GM12874 (cell line): ENCODE measurements at regions not wholly inside any gene's neighbourhood (a gene's known extent, or its start where the extent isn't known, plus 50 kb on each side); places are given as distances from the start of the nearest gene placed in this dataset.

ENCODE experiments used
- TF ChIP-seq, protein P1 (sequence below): IDR thresholded peaks from 2 replicates; pipeline ENCODE4 v1.5.1; 2011; ENCODE audit warnings: low read depth, mild to moderate bottlenecking, control low read depth, low read length, moderate library complexity; ENCODE audit not compliant: insufficient read depth

DNA sequence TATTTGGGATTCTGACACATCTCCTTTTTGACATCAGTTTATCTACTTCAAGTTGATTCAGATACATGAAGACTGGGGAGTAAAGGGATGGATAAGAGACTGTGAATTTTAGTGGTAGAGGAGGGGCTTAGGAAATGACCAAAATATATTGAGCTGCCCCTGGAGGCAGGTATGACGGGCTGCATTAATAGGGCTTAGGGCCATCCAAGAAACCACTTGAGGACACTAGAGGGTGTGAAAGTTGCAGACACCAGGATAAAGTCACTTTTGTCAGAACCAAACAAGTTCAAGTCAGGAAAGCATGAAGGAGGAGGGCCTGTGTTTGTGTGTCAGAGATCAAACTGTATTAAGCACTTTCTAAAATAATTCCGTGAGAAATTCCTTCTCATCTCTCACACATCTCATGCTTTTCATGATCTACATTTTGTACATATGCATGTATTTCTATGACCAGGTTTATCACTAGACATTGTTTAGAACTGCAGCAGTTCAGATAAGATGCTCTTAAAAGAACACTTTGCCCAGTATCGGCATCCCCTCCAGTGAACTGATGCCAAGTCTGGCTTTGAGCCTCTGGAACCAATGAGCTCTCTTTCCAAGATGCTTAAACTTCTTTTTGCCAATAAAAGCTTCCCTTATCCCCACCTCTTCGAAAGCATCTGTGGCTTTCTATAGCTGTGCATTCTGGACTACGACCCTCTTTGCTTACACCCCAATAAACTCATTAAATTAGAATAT, 136.9 kb downstream of the SLC38A1 start:
- TF ChIP-seq, protein P1, sequence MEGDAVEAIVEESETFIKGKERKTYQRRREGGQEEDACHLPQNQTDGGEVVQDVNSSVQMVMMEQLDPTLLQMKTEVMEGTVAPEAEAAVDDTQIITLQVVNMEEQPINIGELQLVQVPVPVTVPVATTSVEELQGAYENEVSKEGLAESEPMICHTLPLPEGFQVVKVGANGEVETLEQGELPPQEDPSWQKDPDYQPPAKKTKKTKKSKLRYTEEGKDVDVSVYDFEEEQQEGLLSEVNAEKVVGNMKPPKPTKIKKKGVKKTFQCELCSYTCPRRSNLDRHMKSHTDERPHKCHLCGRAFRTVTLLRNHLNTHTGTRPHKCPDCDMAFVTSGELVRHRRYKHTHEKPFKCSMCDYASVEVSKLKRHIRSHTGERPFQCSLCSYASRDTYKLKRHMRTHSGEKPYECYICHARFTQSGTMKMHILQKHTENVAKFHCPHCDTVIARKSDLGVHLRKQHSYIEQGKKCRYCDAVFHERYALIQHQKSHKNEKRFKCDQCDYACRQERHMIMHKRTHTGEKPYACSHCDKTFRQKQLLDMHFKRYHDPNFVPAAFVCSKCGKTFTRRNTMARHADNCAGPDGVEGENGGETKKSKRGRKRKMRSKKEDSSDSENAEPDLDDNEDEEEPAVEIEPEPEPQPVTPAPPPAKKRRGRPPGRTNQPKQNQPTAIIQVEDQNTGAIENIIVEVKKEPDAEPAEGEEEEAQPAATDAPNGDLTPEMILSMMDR, result peak; percentile 33

DNA sequence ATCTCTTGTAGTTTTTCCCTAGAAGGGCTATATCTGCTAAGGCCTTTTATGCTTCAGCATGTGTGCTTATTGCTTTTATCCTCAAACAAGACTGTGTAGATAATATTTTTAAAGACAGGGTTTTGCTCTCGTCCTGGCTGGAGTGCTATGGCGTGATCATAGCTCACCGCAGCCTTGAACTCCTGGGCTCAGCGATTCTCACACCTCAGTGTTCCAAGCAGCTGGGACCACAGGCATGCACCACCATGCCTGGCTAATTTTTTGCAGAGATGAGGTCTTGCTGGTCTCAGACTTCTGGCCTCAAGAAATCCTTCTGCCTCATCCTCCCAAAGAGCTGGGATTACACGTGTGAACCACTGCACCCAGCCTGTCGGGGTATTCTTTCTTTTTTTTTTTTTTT, 137.3 kb upstream of the SCAF11 start:
- TF ChIP-seq, protein P1, result no peak

DNA sequence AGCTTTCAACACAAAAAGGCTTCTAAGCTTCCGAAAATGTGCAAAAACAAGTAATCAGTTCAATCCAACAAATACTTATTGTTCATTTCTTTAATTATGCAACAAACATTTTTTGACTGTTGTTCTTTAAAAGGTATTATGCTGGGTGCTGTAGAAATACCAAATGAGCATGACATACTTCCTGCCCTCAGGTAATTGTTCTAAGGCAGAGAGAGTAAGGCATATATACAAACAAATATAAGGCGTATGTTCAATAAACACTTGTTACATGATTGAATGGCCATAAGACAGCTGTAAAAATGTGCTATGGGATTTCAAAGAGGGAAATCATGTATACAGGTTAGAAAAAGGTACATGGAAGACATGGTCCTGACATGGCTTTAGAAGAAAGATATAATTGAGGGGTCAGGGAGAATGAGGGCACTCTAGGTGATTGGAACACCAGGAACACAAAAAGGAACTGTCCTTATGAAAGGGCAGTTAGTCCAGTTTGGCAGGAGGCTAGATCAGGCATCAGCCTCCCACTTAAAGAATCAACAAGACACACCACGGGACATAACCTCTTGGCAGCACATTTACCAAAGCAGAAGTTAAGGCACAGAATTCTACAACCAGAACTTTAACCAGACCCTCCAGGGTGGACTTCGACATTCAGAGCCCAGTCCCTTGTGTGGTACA, 135.8 kb upstream of the SCAF11 start:
- TF ChIP-seq, protein P1, result no peak

DNA sequence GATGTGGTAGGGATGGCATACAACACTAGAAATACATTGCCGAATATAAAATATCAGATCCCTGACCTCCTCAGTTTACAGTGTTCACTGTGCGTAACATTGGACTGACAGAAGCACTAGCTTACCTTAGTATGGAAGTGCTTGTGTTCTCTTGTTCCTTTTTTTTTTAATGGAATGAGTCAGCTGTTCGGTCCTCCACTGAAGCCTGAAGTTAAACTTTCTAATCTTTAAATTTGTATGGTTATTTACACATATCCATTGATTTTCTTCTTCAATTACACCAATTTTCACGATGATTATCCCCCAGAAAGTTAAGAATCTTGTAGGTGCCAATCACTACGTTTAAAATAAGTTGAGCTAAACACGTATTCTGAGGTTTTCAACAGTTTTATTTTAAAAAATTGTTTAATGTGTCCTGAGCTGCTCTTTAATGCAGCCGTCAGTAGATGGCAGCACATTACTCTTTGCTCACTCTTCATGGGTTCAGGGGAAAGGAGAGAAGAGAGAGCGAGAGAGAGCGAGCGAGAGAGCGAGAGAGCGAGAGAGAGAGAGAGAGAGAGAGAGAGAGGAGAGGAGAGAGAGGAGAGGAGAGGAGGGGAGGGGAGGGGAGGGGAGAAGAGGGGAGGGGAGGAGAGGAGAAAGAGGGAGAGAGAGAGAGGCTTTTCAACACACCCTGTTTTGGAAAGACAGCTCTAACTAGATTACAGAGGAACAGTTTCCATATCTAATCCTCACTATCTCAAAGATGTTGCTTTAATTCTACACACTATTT, 134.7 kb upstream of the SCAF11 start:
- TF ChIP-seq, protein P1, result peak; percentile 52; the same call in 1 of the 2 replicates

DNA sequence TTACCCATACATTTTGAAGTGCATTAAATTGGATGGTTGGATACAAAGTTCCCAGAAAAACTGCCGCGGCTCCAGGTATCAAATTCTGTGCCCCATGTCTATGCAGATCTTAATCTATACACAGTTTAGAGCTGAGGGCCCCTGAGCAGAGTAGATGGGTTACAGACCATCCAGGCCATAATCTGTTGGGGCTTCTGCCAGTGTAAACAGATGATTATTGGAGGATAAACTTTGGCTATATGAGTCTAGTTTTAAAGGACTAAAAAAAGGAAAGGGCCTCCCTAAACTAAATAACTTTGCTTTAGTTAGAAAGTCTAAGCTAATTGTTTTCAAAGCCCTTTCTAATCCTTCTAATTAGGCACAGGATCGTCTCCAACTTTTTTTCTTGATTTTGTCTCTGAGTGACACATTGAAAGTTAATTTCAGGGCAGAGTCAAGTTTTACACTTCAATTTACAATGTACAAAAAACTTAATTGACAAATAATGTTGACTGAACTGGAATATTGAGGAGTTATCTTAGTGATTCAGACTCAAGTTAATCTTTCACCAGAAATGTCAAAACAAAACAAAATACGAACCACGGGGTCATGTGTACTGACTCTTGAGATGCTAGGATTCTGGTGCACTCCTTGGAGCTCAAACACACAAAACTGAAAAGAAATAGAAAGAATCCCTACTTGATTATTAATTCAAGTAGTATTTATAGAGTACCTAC, 133.9 kb upstream of the SCAF11 start:
- TF ChIP-seq, protein P1, result no peak

DNA sequence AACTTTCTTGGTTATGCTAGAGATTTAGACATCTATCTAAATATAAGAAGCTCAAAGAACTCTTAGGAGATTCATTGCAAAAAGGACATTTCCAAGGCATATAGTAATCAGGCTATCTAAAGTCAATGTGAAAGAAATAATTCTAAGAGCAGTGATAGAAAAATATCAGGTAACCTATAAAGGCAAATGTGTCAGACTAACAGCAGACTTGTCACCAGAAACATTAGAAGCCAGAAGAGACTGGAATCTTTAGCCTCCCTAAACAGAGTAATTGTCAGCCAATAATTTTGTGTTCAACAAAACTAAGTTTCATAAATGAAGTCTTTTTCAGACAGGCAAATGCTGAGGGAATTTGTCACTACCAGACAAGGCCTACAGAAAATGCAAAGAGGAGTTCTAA, 122.0 kb upstream of the SCAF11 start:
- TF ChIP-seq, protein P1, result no peak

DNA sequence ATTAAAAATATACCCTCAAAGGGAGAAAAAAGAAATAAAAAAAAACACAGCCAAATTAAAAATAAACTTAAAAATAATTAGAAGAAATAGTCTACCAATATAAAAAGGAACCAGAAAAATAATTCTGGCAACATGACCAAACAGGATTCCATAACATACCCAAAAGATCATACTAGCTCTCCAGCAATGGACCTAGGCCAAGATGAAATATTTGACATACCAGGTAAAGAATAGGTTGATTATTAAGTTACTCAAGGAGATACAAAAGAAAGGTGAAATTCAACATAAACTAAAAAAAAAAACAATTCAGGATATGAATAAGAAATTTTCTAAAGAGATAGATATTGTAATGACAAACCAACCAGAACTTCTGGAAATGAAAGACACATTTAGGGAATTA, 121.3 kb upstream of the SCAF11 start:
- TF ChIP-seq, protein P1, result no peak
